VCaP (cell line): ENCODE measurements at regions not wholly inside any gene's neighbourhood (a gene's known extent, or its start where the extent isn't known, plus 50 kb on each side); places are given as distances from the start of the nearest gene placed in this dataset.
"Not testable (repeated sequence)": the region's sequence is repeated elsewhere in the genome, so short reads cannot be mapped to it uniquely, and the experiment has no call there.

Experiments
- H3K27ac ChIP-seq: fragments of 450-650 bp; 2 replicates; pipeline ENCODE4 v1.5.1; 2017
- TF ChIP-seq, protein P1 (sequence below): fragments of 450-650 bp; conservative IDR thresholded peaks from 2 replicates; pipeline ENCODE4 v1.5.1; 2017; ENCODE audit warnings: mild to moderate bottlenecking, moderate library complexity

DNA sequence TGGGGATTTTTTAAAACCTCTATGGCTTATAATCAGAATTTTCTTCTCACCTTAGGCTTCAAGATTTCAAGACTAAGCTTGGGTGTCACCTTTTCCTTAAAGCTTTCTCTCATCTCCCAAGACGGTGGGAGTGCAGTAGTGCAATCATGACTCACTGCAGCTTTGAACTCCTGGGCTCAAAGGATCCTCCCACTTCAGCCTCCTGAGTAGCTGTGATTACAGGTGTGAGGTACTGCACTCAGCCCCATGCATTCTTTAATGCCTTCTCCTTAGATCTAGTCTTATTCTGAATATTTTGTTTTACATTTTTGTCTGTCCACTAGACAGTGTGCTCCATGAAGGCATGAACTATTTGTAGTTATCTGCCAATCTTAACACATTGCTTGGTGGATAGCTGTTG, 55.7 kb upstream of the FAT3 start:
- H3K27ac ChIP-seq: no peak overlapping the region
- TF ChIP-seq, protein P1, sequence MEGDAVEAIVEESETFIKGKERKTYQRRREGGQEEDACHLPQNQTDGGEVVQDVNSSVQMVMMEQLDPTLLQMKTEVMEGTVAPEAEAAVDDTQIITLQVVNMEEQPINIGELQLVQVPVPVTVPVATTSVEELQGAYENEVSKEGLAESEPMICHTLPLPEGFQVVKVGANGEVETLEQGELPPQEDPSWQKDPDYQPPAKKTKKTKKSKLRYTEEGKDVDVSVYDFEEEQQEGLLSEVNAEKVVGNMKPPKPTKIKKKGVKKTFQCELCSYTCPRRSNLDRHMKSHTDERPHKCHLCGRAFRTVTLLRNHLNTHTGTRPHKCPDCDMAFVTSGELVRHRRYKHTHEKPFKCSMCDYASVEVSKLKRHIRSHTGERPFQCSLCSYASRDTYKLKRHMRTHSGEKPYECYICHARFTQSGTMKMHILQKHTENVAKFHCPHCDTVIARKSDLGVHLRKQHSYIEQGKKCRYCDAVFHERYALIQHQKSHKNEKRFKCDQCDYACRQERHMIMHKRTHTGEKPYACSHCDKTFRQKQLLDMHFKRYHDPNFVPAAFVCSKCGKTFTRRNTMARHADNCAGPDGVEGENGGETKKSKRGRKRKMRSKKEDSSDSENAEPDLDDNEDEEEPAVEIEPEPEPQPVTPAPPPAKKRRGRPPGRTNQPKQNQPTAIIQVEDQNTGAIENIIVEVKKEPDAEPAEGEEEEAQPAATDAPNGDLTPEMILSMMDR: no peak

- H3K27ac ChIP-seq: no peak overlapping the region
- TF ChIP-seq, protein P1: no peak
These were observed 57.0 kb upstream of the FAT3 start for GRCh38 chr11:92167571-92167970.

- no peak overlapping the region for H3K27ac ChIP-seq
- TF ChIP-seq, protein P1: no peak
These were observed 58.3 kb upstream of the FAT3 start for GRCh38 chr11:92166335-92166734.

- TF ChIP-seq, protein P1: no peak
- no peak overlapping the region for H3K27ac ChIP-seq
These were observed 60.7 kb upstream of the FAT3 start for GRCh38 chr11:92163879-92164278.

- no peak overlapping the region for H3K27ac ChIP-seq
- TF ChIP-seq, protein P1: no peak
These were observed 61.8 kb upstream of the FAT3 start for GRCh38 chr11:92162776-92163175.

- TF ChIP-seq, protein P1: no peak
- no peak overlapping the region for H3K27ac ChIP-seq
These were observed 64.7 kb upstream of the FAT3 start for GRCh38 chr11:92159931-92160330.

DNA sequence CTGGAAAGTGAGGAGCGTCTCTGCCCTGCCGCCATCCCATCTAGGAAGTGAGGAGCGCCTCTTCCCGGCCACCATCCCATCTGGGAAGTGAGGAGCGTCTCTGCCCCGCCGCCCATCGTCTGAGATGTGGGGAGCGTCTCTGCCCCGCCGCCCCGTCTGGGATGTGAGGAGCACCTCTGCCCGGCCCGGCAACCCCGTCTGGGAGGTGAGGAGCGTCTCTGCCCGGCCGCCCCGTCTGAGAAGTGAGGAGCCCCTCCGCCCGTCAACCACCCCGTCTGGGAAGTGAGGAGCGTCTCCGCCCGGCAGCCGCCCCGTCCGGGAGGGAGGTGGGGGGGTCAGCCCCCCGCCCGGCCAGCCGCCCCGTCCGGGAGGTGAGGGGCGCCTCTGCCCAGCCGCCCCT, 67.2 kb upstream of the FAT3 start:
- not testable (repeated sequence) for H3K27ac ChIP-seq

DNA sequence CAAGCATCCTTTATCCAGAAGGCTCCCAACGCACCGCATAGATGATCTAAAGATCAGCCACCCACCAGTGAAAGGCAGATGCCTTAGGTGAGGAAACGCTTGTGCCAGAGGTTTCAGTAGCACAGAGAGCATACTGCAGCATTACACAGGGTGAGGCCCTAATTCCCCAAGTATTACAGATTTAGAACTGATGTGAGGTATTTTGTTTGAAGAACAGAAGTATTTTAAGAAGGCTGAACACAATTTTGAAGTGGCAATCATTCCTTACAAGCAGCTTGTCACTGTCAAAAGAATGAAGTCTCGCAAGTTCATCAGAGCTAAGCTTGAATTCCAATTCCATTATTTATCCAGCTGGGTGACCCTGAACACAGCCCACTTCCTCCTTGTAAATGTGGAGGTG, 70.0 kb upstream of the FAT3 start:
- TF ChIP-seq, protein P1: no peak
- no peak overlapping the region for H3K27ac ChIP-seq
